Activated CD4-positive, alpha-beta T cell treated with anti-CD3 and anti-CD28 coated beads for 36 hours (primary cell): ENCODE measurements at regions not wholly inside any gene's neighbourhood (a gene's known extent, or its start where the extent isn't known, plus 50 kb on each side); places are given as distances from the start of the nearest gene placed in this dataset.

Experiments used
- ATAC-seq: fragments of 200-7000 bp; cut with Tn5 transposase; one replicate; pipeline ENCODE4 v1.10.0; 2021; ENCODE audit warnings: mild to moderate bottlenecking, moderate library complexity
- CTCF ChIA-PET: fragments of 350-600 bp; sonication (Branson Sonifier 250); formaldehyde crosslinking; loops from one replicate; lab custom pipeline; 2021; ENCODE audit warnings: antibody characterized with exemption; lab: Charles Lee
- POLR2A ChIA-PET: fragments of 350-600 bp; sonication (Branson Sonifier 250); formaldehyde crosslinking; loops from one replicate; lab custom pipeline; 2021; ENCODE audit warnings: antibody characterized with exemption, inconsistent platforms; lab: Charles Lee
- DNase-seq: peaks from one replicate; pipeline ENCODE4 v3.0.0-alpha.2; 2020
- H3K27ac Mint-ChIP-seq: one replicate; pipeline ENCODE4 v1.8.0; 2021; ENCODE audit warnings: mixed read lengths
- H3K27me3 Mint-ChIP-seq: one replicate; pipeline ENCODE4 v1.8.0; 2021; ENCODE audit warnings: mixed read lengths
- H3K36me3 Mint-ChIP-seq: one replicate; pipeline ENCODE4 v1.8.0; 2021; ENCODE audit warnings: low read depth, mixed read lengths
- H3K4me1 Mint-ChIP-seq: one replicate; pipeline ENCODE4 v1.8.0; 2021; ENCODE audit warnings: mixed read lengths
- H3K4me3 Mint-ChIP-seq: one replicate; pipeline ENCODE4 v1.8.0; 2021; ENCODE audit warnings: mild to moderate bottlenecking, moderate library complexity, mixed read lengths
- H3K9me3 Mint-ChIP-seq: one replicate; pipeline ENCODE4 v1.8.0; 2021; ENCODE audit warnings: low read depth, mixed read lengths
- intact Hi-C, 2 experiments: fragments of 100-400 bp; cut with DNase I in 1 of 2; cut with micrococcal nuclease in 1 of 2; formaldehyde crosslinking; loops; one replicate each; pipeline versions ENCODE4 v1.14.2 to v1.15.1; 2022 to 2024; cut with DNase I, micrococcal nuclease

- DNase-seq (peak; percentile 63), ATAC-seq (peak; percentile 74)
- H3K36me3 Mint-ChIP-seq: no peaks in the 10 kb centered on the region
- H3K4me3 Mint-ChIP-seq: no peak overlapping the region
- ChIA-PET POLR2A (interaction anchor here (0.6 kb wide), 1 partner anchor 452 kb away, joined by 3 read pairs; the partner anchor contains the start of gene FAM76B), CTCF (interaction anchor here (0.6 to 2.1 kb wide), 7 partner anchors 47 to 375 kb away, joined by 3 to 6 read pairs (median 3); no protein-coding TSS in a partner anchor)
- intact Hi-C loops: loop anchor here in 1 of 2 experiments (2.0 to 5.0 kb wide), 2 partner anchors 187 to 370 kb away; no protein-coding TSS in a partner anchor
- no peak overlapping the region for H3K27ac Mint-ChIP-seq
- H3K9me3 Mint-ChIP-seq: no peaks in the 10 kb centered on the region
- H3K27me3 Mint-ChIP-seq: no peaks in the 10 kb centered on the region
- H3K4me1 Mint-ChIP-seq: peaks cover 1% of the 10 kb centered on the region
Measured at GRCh38 chr11:95337175-95337957, 106.4 kb upstream of the SESN3 start.

- no peak overlapping the region for H3K27ac Mint-ChIP-seq
- CTCF ChIA-PET: interaction anchor here (1.3 to 2.1 kb wide), 3 partner anchors 46 to 369 kb away, joined by 3 to 4 read pairs (median 3); no protein-coding TSS in a partner anchor
- intact Hi-C loops: loop anchor here in 1 of 2 experiments (2.0 to 5.0 kb wide), 2 partner anchors 185 to 371 kb away; no protein-coding TSS in a partner anchor
- ATAC-seq (no peak), DNase-seq (no peak)
- peaks cover 1% of the 10 kb centered on the region for H3K4me1 Mint-ChIP-seq
- POLR2A ChIA-PET: no interaction called here
- H3K36me3 Mint-ChIP-seq: no peaks in the 10 kb centered on the region
- H3K9me3 Mint-ChIP-seq: no peaks in the 10 kb centered on the region
- no peaks in the 10 kb centered on the region for H3K27me3 Mint-ChIP-seq
- no peak overlapping the region for H3K4me3 Mint-ChIP-seq
Measured at GRCh38 chr11:95335989-95336388, 105.0 kb upstream of the SESN3 start.

GRCh38 chr11:95331161-95331560, 100.2 kb upstream of the SESN3 start:
- peaks cover 16% of the 10 kb centered on the region for H3K4me1 Mint-ChIP-seq
- H3K9me3 Mint-ChIP-seq: no peaks in the 10 kb centered on the region
- POLR2A ChIA-PET: no interaction called here
- peaks cover 2% of the 10 kb centered on the region for H3K27me3 Mint-ChIP-seq
- no peak overlapping the region for H3K27ac Mint-ChIP-seq
- intact Hi-C loops: no loop called here
- CTCF ChIA-PET: no interaction called here
- H3K4me3 Mint-ChIP-seq: no peak overlapping the region
- DNase-seq (no peak), ATAC-seq (no peak)
- no peaks in the 10 kb centered on the region for H3K36me3 Mint-ChIP-seq

GRCh38 chr11:95330302-95330701, 99.3 kb upstream of the SESN3 start:
- H3K27ac Mint-ChIP-seq: no peak overlapping the region
- DNase-seq (no peak), ATAC-seq (no peak)
- ChIA-PET CTCF (interaction anchor here (0.6 to 0.8 kb wide), 2 partner anchors 72 to 270 kb away, joined by 3 read pairs; no protein-coding TSS in a partner anchor), POLR2A (no interaction called here)
- no peaks in the 10 kb centered on the region for H3K36me3 Mint-ChIP-seq
- H3K4me3 Mint-ChIP-seq: no peak overlapping the region
- no peaks in the 10 kb centered on the region for H3K9me3 Mint-ChIP-seq
- peaks cover 16% of the 10 kb centered on the region for H3K4me1 Mint-ChIP-seq
- H3K27me3 Mint-ChIP-seq: peaks cover 2% of the 10 kb centered on the region
- intact Hi-C loops: no loop called here

GRCh38 chr11:95327273-95327948, 96.4 kb upstream of the SESN3 start:
- H3K27me3 Mint-ChIP-seq: peaks cover 2% of the 10 kb centered on the region
- POLR2A ChIA-PET: no interaction called here
- intact Hi-C loops: no loop called here
- ATAC-seq (no peak), DNase-seq (no peak)
- no peaks in the 10 kb centered on the region for H3K9me3 Mint-ChIP-seq
- peaks cover 19% of the 10 kb centered on the region for H3K4me1 Mint-ChIP-seq
- no peak overlapping the region for H3K27ac Mint-ChIP-seq
- CTCF ChIA-PET: no interaction called here
- H3K36me3 Mint-ChIP-seq: no peaks in the 10 kb centered on the region
- no peak overlapping the region for H3K4me3 Mint-ChIP-seq

- Mint-ChIP-seq H3K4me1 (peaks cover 21% of the 10 kb centered on the region), H3K27ac (no peak overlapping the region), H3K4me3 (no peak overlapping the region), H3K9me3 (no peaks in the 10 kb centered on the region), H3K27me3 (peaks cover 2% of the 10 kb centered on the region), H3K36me3 (no peaks in the 10 kb centered on the region)
- DNase-seq: no peak
- CTCF ChIA-PET: interaction anchor here (0.7 kb wide), 1 partner anchor 287 kb away, joined by 3 read pairs; no protein-coding TSS in a partner anchor
- no peak for ATAC-seq
- POLR2A ChIA-PET: interaction anchor here (0.5 kb wide), 1 partner anchor 27 kb away, joined by 6 read pairs; no protein-coding TSS in a partner anchor
- intact Hi-C loops: no loop called here
Measured at GRCh38 chr11:95325777-95326258, 94.8 kb upstream of the SESN3 start.

- no peak for DNase-seq
- POLR2A ChIA-PET: no interaction called here
Measured at GRCh38 chr11:95324826-95325225, 93.8 kb upstream of the SESN3 start.

GRCh38 chr11:95322539-95322938, 91.5 kb upstream of the SESN3 start:
- ATAC-seq (no peak), DNase-seq (no peak)
- H3K27ac Mint-ChIP-seq: no peak overlapping the region
- ChIA-PET POLR2A (interaction anchor here (0.6 kb wide), 1 partner anchor 699 kb away, joined by 3 read pairs; no protein-coding TSS in a partner anchor), CTCF (interaction anchor here (0.7 kb wide), 1 partner anchor 21 kb away, joined by 3 read pairs; no protein-coding TSS in a partner anchor)
- no peaks in the 10 kb centered on the region for H3K9me3 Mint-ChIP-seq
- H3K36me3 Mint-ChIP-seq: no peaks in the 10 kb centered on the region
- H3K4me3 Mint-ChIP-seq: no peak overlapping the region
- peaks cover 2% of the 10 kb centered on the region for H3K27me3 Mint-ChIP-seq
- peaks cover 5% of the 10 kb centered on the region for H3K4me1 Mint-ChIP-seq
- intact Hi-C loops: no loop called here

More at GRCh38 chr11:95324826-95325225, 93.8 kb upstream of the SESN3 start:
- CTCF ChIA-PET: interaction anchor here (0.7 kb wide), 2 partner anchors 288 to 400 kb away, joined by 3 read pairs; no protein-coding TSS in a partner anchor
- peaks cover 14% of the 10 kb centered on the region for H3K4me1 Mint-ChIP-seq
- H3K27me3 Mint-ChIP-seq: peaks cover 2% of the 10 kb centered on the region
- no peak overlapping the region for H3K4me3 Mint-ChIP-seq
- intact Hi-C loops: no loop called here
- no peaks in the 10 kb centered on the region for H3K9me3 Mint-ChIP-seq
- H3K36me3 Mint-ChIP-seq: no peaks in the 10 kb centered on the region
- ATAC-seq: no peak
- H3K27ac Mint-ChIP-seq: no peak overlapping the region

GRCh38 chr11:95318498-95318897, 87.5 kb upstream of the SESN3 start:
- DNase-seq (no peak), ATAC-seq (no peak)
- CTCF ChIA-PET: no interaction called here
- intact Hi-C loops: no loop called here
- no peaks in the 10 kb centered on the region for H3K27me3 Mint-ChIP-seq
- H3K36me3 Mint-ChIP-seq: no peaks in the 10 kb centered on the region
- no peak overlapping the region for H3K4me3 Mint-ChIP-seq
- H3K9me3 Mint-ChIP-seq: no peaks in the 10 kb centered on the region
- peaks cover 5% of the 10 kb centered on the region for H3K4me1 Mint-ChIP-seq
- no peak overlapping the region for H3K27ac Mint-ChIP-seq
- POLR2A ChIA-PET: no interaction called here

- Mint-ChIP-seq H3K27ac (no peak overlapping the region), H3K36me3 (no peaks in the 10 kb centered on the region), H3K9me3 (no peaks in the 10 kb centered on the region), H3K27me3 (no peaks in the 10 kb centered on the region), H3K4me1 (peaks cover 7% of the 10 kb centered on the region), H3K4me3 (no peak overlapping the region)
- POLR2A ChIA-PET: no interaction called here
- DNase-seq (no peak), ATAC-seq (peak; percentile 36)
- CTCF ChIA-PET: no interaction called here
- intact Hi-C loops: no loop called here
Measured at GRCh38 chr11:95308512-95309035, 77.6 kb upstream of the SESN3 start.

- Mint-ChIP-seq H3K27ac (no peak overlapping the region), H3K9me3 (no peaks in the 10 kb centered on the region), H3K4me3 (no peak overlapping the region), H3K36me3 (no peaks in the 10 kb centered on the region), H3K27me3 (no peaks in the 10 kb centered on the region), H3K4me1 (peaks cover 7% of the 10 kb centered on the region)
- no peak for ATAC-seq
- CTCF ChIA-PET: interaction anchor here (0.9 kb wide), 1 partner anchor 153 kb away, joined by 3 read pairs; no protein-coding TSS in a partner anchor
- POLR2A ChIA-PET: interaction anchor here (0.7 kb wide), 1 partner anchor 963 kb away, joined by 3 read pairs; no protein-coding TSS in a partner anchor
- intact Hi-C loops: no loop called here
- DNase-seq: no peak
Measured at GRCh38 chr11:95307286-95307685, 76.3 kb upstream of the SESN3 start.
